Hematopoietic multipotent progenitor cell treated with erythropoietin and hydrocortisone succinate and interleukin-3 and kit ligand, for 4 days (in vitro differentiated cells): ENCODE measurements at regions not wholly inside any gene's neighbourhood (a gene's known extent, or its start where the extent isn't known, plus 50 kb on each side); places are given as distances from the start of the nearest gene placed in this dataset.

Experiments used
- DNase-seq: peaks from one replicate; pipeline ENCODE4 v3.0.0-alpha.2; 2015

DNA sequence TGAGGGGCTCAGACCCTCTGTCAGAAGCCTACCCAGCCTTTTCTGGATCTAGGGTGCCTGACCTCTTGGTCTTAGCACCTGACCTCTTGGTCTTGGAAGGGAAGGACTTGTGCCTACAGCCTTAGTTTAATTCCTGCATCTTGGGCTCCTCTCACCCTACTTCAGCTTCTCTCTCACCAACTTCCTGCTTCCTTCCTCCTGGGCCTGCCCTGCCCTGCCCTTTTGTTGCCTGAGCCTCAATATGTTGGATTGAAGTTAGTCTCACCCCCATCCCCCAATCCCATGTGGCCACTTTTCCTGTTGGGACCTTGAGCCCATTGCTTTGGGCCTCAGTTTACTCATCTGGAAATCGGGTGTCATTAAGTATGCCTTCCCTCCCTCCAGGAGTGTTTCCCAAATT lies 206.2 kb upstream of the SKOR2 start:
- DNase-seq: no peak

GRCh38 chr18:47453038-47453437 lies 201.6 kb upstream of the SKOR2 start:
- DNase-seq: no peak

DNA sequence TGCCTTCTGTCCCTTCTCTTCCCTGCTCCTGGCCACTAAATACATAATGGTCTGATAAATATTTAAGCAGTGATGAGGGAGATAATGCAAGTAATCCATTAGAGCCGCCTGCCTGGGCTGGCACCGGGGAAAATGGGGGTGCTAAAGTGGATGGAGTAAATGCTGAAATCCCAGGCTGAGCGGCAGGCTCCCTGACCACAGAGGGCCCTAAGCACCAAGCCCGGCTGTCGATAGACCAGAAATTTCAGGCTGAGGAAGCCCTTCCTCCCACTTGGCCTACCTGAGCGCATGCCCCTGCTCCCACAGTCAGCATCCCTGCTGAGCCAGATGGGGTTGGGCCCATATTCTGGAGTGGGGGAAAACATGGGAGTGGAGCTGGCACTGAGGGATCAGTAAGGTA lies 197.5 kb upstream of the SKOR2 start:
- no peak for DNase-seq

DNA sequence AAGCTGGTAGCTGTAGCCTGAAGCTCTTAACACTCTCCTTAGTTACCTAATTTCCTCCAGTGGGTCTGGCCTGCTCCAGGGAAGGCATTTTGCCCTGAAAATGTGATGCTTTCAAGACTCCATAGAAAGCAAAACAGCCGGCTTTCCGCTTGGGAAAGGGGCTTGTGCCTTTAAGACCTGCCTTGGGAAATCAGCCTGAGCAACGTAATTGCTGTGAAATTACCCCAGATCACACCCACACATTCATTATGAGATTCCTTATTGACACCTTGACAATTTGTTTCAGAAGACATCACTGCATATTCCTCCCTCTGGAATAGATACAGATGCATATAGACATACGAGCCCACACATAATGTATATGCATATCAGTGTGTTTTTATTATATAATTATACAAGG lies 190.5 kb upstream of the SKOR2 start:
- no peak for DNase-seq

DNA sequence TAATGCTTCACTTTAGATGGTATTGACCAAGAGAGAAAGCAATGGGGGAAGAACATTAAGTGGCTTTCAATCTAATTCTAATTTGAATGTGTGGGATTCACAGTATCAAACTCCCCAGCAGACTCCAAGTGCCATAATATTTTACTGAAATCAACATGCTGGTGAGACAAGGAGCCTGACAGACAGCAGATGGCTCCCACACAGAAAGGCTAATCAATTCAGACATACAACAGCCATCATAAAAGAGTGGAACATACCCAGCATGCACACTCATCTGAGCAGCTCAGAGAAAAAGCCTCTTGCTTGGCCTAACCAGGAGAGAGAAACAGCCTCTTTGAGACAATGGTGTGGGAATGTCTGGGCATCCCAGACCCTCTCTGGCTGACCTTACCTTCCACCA lies 186.5 kb upstream of the SKOR2 start:
- no peak for DNase-seq

DNA sequence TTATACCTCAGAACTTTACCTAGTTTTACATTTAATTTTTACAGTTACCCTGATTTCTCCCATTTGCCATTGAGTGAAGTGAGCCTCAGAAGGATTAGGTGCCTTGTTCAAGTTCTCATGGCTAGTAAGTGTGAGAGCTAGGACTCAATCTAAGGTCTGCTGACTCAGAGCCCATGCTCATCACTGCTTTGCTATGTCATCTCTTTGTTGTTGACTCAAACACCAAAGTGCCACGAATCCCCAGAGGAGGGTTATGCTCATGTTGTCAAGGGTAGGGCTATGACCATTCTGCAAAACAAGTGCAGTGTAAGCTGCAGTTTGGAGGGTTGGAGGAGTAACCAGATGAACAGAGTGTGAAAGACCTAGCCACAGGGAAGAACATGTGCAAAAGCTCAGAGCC lies 185.4 kb upstream of the SKOR2 start:
- no peak for DNase-seq

DNA sequence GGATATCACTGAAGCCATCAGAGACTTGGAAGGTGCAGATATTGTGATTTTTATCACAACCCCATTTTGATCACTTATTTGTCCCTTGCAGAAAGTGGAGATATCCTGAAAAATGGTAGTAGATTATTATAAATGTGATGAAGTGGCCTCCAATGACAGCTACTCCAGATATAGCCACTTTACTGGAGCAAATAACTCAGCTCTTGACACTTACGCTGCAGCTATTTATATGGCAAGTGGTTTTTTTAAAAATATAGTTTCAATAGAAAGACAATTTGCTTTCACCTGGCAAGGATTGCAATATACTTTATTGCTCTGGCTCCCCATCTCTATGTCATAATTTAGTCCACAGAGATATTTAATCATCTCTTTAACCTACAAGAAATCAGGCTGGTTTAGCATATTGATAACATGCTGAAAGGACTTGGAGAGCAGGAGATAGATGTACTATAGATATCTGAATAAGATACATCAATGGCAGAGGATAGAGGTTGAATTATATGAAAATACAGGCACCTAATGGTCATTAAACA lies 182.8 kb upstream of the SKOR2 start:
- DNase-seq: no peak

- no peak for DNase-seq
Measured at GRCh38 chr18:47427923-47428637, 176.6 kb upstream of the SKOR2 start.

DNA sequence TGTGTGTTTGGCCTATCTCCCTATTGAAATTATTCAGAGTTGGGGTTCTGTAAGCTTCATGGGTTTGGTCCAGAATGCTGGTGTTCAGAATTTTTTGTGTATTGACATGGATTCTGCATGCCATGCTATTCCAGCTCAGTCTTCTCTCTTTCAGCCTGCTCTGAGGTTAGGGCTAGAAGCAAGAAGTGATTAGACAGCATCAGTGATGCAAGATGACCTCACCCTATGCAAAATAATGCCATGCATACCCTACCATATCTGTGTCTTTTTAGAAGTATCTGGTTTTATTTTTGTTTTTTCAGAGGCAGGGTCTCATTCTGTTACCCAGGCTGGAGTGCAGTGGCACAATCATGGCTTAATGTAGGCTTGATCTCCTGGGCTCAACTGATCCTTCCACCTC lies 175.6 kb upstream of the SKOR2 start:
- DNase-seq: no peak

DNA sequence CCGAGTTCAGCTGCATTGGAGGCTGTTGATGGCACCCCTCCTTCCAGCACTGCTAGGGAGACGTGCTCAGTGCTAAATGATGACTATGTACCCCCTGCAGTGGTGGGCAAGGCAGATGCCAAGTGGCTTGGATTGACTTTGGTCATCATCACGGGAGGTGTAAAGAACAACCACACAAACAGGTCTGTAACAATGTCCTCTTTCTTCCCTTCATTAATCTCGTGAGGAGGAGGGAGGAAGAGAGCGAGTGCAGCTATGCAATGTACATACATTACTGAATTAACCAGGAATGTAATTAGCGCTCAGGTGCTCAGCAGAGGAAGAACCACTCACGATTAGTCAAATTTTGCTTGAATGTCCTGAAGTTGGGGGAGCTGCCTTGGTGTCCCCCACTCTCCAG lies 173.9 kb upstream of the SKOR2 start:
- no peak for DNase-seq

DNA sequence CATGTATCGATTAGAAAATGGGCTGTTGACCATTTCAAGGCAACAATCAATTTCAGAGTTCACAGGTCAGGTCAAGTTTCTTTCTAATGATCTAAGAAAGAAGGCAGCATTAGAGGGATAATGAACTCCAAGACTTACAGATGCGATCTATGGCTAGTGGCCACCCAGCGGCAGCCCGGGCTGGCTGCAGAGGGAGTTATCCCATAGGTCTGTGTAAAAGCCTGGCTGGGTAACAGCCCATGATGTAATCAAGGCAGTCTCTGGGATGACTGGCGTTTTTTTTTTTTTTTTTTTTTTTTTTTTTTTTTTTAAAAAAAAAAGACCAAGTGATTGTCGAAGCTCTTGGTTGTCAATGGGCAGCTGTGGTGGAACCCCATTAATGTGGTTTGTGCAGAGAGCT lies 171.1 kb upstream of the SKOR2 start:
- DNase-seq: peak; percentile 4

GRCh38 chr18:47420130-47420529 lies 168.7 kb upstream of the SKOR2 start:
- DNase-seq: peak; percentile 29

DNA sequence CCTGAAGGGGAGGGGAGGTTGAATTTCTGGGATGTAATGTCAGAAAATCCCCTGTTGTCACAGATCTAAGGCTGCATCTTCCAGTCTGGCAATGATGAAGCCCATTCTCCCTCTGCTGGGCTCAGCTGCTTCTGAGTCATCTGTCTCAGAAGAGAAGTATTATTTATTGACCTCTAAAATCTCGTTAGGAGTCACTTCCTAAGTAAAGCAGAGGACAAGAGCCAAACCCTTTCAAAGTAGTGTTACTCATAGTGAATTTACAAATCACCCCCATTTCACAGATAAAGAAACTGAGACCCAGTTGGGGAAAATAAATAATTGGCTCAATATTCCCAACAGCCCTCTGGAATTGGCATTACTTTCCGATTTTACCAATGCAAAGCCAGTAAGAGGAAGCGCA lies 167.3 kb upstream of the SKOR2 start:
- DNase-seq: no peak

GRCh38 chr18:47417807-47418206 lies 166.3 kb upstream of the SKOR2 start:
- no peak for DNase-seq

DNA sequence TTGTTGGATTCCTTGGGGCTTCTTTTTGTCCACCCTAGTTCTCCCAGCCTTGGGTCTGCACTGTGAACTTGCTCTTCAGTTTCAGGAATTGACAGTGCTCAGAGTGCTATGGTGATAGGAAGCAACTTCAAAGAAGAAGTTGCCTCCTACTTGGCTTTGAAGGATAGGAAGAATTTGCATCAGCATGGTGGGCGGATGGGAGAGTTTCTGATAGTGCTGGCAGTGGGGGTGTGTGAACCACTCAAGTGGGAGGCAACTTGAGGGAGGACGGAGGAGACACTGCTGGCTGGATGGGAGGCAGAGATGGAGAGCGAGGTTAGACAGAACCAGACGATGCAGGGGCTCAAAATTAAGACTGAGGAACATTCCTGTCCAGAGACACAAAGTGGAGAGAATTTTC lies 164.4 kb upstream of the SKOR2 start:
- no peak for DNase-seq

GRCh38 chr18:47413327-47413726 lies 161.9 kb upstream of the SKOR2 start:
- no peak for DNase-seq

DNA sequence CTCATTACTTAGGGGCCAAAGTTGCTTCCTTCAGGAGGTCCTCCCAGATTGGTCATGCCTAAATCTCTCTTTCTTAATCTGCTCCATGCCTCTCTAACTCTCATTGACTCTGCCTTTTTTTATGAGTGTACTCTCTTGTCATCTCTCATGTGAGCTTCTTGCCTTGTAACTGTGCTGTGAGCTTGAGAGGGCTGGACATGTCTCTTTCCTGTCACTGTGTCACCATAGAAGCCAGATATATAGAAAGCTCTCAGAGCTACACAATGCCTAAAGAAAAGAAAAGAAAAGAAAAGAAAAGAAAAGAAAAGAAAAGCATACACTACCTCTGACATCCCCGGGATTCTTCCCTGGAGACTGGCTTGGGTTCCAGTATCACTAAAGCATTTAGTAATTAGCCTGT lies 161.5 kb upstream of the SKOR2 start:
- DNase-seq: no peak

- no peak for DNase-seq
Measured at GRCh38 chr18:47411159-47411558, 159.7 kb upstream of the SKOR2 start.

- DNase-seq: no peak
Measured at GRCh38 chr18:47410139-47410538, 158.7 kb upstream of the SKOR2 start.

DNA sequence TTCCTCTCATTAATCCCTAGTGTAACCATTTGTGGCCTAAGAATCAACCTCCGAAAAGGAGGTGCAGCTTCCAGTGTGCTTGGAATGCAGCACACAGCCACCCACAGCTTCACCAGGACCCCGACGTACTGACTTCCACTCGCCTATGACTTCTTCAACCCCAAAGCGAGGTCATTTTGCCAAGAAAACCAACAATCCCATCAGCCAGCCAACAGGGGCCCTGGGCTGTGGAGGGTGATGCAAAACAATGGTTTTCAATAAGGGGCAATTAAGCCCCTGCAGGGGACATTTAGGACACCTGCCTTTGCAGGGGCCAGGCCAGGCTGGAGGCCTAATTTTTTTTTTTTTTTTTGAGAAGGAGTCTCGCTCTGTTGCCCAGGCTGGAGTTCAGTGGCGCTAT lies 158.1 kb upstream of the SKOR2 start:
- no peak for DNase-seq

- DNase-seq: no peak
Measured at GRCh38 chr18:47407736-47408135, 156.3 kb upstream of the SKOR2 start.

DNA sequence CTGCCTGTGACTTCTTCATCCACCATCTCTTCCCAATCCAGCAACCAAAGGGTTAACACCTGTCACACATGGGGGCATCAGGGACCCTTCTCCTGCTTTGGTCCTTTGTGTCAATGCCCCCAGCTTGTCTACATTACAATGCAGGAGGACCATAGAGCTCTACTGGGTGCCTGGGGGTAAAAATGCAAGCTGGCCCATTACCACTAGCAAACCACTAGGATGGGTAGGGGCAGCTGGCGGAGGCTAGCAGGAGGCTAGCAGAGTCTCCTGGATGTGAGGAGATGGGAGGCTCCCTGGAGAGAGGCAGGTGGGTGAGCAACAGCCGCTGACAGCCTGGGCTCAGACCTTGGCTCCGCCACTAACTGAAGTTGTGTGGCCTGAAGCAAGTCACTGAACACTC lies 153.4 kb upstream of the SKOR2 start:
- DNase-seq: no peak

DNA sequence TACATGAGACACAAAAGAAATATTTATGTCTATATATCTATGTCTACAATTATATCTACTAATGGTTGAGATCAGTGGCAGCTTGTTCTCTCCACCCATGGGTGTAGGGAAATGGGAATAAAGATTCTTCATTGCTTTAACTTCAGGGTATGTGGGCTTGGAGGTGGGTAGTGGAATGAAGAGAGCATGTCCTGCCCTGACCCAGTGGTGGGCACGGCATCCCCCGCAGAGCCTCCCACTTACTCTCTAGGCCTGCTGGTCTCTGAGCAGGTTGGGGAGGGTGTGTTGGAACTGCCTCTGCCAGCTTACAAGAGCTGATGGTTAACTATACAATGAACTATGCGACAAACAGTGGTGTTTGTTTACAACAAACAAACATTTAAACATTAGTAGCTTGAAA lies 152.5 kb upstream of the SKOR2 start:
- DNase-seq: no peak

DNA sequence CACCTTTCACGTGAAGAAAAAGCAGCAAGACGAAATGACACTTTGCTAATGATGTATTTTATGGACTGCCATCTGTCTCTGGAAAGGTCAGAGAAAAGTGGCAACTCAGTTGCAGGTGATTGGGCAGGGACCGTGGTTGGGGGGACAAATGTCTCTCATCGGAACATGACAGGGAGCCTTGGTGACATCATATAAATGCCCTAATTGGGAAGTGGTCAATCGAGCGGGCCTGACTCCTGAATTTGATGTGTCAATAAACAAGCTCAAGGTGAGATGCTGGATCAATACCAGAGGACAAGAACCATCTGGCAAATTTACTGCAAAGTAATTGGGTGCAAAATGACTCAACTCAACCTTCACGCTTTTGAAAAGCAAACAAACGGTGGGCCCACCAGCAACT lies 151.9 kb upstream of the SKOR2 start:
- DNase-seq: no peak

GRCh38 chr18:47399475-47399874 lies 148.0 kb upstream of the SKOR2 start:
- no peak for DNase-seq
